ENCODE measurements at regions not wholly inside any gene's neighbourhood (a gene's known extent, or its start where the extent isn't known, plus 50 kb on each side); places are given as distances from the start of the nearest gene placed in this dataset.

DNA sequence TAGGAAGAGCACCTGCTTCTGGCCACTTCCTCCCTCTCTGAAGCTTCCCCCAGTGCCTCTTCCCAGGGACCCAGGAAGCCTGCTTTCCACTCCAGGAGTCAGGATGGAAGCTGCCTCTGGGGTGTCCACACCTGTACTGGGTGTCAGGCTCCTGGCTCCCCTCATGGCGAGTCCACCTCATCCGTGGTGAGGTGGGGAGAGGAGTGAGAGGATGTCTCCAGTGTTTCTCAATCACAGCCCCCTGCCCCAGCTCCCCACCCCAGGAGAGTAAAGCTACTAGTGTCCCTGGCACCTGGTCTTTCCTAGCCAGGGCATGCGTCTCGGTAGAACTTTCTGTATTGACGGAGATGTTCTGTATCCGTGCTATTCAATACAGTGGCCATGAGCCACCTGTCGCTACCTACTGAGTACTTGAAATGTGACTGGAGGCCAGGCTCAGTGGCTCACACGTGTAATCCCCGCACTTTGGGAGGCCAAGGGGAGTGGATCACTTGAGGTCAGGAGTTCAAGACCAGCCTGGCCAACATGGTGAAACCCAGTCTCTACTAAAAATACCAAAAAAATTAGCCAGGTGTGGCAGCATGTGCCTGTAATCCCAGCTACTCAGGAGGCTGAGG, 171.2 kb upstream of the HAAO start:
- Mint-ChIP-seq H3K9me3 (no peaks in the 10 kb centered on the region), H3K36me3 (ENCODE audit: low read depth) (no peaks in the 10 kb centered on the region), H3K27ac (no peak overlapping the region), H3K27me3 (peaks cover 39% of the 10 kb centered on the region), H3K4me3 (no peak overlapping the region), H3K4me1 (ENCODE audit: low read depth) (peaks cover 69% of the 10 kb centered on the region)
- intact Hi-C loops (cut with micrococcal nuclease), result loop anchor here (10.0 kb wide), 1 partner anchor 591 kb away; no protein-coding TSS in a partner anchor

GRCh38 chr2:42962508-42962953, 170.1 kb upstream of the HAAO start:
- intact Hi-C loops (cut with micrococcal nuclease), result loop anchor here (10.0 kb wide), 1 partner anchor 592 kb away; no protein-coding TSS in a partner anchor
- Mint-ChIP-seq H3K9me3 (no peaks in the 10 kb centered on the region), H3K4me1 (ENCODE audit: low read depth) (peaks cover 67% of the 10 kb centered on the region), H3K27me3 (peaks cover 42% of the 10 kb centered on the region), H3K36me3 (ENCODE audit: low read depth) (no peaks in the 10 kb centered on the region), H3K27ac (no peak overlapping the region), H3K4me3 (no peak overlapping the region)

DNA sequence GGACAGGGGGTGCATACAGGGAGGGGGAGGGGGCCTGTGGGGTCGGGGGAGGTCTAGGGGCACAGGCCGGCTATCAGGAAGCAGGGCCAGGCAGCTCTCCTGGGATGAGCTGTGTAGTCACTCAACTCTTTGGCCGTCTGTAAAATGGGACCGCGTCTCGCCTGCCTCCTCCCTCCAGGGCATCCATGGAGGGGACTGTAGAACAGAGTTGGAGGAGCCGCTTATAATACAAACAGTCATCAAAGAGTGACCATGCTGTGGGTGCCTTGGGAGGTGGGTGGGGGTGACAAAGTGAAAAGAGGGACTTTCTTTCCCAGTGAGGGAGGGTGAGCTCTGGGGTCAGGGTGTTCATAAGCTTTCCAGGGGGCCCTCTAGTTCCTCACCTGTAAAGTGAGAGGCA, 169.6 kb upstream of the HAAO start:
- H3K4me3 Mint-ChIP-seq, result no peak overlapping the region
- intact Hi-C loops (cut with micrococcal nuclease), result loop anchor here (10.0 kb wide), 1 partner anchor 593 kb away; no protein-coding TSS in a partner anchor

GRCh38 chr2:42961385-42961811, 169.0 kb upstream of the HAAO start:
- peaks cover 65% of the 10 kb centered on the region for H3K4me1 Mint-ChIP-seq (ENCODE audit: low read depth)
- no peak overlapping the region for H3K4me3 Mint-ChIP-seq
- no peaks in the 10 kb centered on the region for H3K9me3 Mint-ChIP-seq
- H3K27me3 Mint-ChIP-seq, result peaks cover 42% of the 10 kb centered on the region
- no peak overlapping the region for H3K27ac Mint-ChIP-seq
- H3K36me3 Mint-ChIP-seq (ENCODE audit: low read depth), result no peaks in the 10 kb centered on the region
- intact Hi-C loops (cut with micrococcal nuclease), result loop anchor here (10.0 kb wide), 1 partner anchor 593 kb away; no protein-coding TSS in a partner anchor

More for the DNA sequence above, 169.6 kb upstream of the HAAO start:
- Mint-ChIP-seq H3K27me3 (peaks cover 42% of the 10 kb centered on the region), H3K9me3 (no peaks in the 10 kb centered on the region), H3K27ac (no peak overlapping the region), H3K4me1 (ENCODE audit: low read depth) (peaks cover 63% of the 10 kb centered on the region), H3K36me3 (ENCODE audit: low read depth) (no peaks in the 10 kb centered on the region)

- H3K4me1 Mint-ChIP-seq (ENCODE audit: low read depth), result peaks cover 71% of the 10 kb centered on the region
- no peaks in the 10 kb centered on the region for H3K9me3 Mint-ChIP-seq
- intact Hi-C loops (cut with micrococcal nuclease), result loop anchor here (10.0 kb wide), 1 partner anchor 594 kb away; no protein-coding TSS in a partner anchor
- H3K27me3 Mint-ChIP-seq, result peaks cover 42% of the 10 kb centered on the region
- H3K36me3 Mint-ChIP-seq (ENCODE audit: low read depth), result no peaks in the 10 kb centered on the region
- no peak overlapping the region for H3K4me3 Mint-ChIP-seq
- no peak overlapping the region for H3K27ac Mint-ChIP-seq
These were observed 168.4 kb upstream of the HAAO start for GRCh38 chr2:42960842-42961180.

DNA sequence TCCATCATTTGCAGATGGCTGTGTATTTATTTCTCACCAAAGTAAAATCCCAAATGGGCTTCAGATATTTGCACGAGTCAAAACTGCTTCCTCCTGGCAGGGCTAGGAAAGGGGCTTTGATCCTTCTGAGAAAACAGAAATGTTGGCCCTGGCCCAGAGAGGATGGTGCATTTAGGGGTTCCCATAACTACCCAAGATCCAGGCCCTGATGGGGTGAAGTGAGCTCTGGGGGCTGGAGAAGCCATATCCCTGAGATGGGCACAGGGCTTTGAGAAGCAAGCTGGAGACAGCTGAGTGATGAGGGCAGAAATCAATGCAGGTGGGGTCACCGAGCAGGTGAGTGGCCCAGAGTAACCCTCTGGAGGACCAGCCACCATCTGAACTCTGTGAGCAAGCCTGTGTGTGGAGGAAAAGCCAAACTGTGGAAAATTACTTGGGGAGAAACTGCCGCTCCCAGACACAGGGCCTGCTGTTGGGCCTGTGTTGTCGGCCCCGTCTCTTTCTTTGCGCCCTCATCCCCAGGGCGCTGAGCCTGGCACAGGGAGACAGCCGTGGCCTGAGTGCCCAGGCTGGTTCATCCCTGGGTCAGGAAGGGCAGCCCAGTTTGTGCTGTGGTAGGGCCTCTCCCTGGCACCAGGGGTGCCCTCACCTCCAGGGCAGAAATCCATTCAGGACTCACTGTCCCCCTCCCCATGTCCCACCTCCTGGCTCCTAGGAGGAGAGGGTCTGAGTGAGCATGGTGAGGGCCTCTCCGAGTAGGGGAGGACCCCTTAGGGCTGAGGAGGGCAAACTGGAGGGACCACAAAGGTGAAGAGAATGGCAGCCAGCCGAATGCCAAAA, 167.8 kb upstream of the HAAO start:
- no peaks in the 10 kb centered on the region for H3K9me3 Mint-ChIP-seq
- H3K27me3 Mint-ChIP-seq, result peaks cover 42% of the 10 kb centered on the region
- H3K4me3 Mint-ChIP-seq, result no peak overlapping the region
- no peaks in the 10 kb centered on the region for H3K36me3 Mint-ChIP-seq (ENCODE audit: low read depth)
- no peak overlapping the region for H3K27ac Mint-ChIP-seq
- intact Hi-C loops (cut with micrococcal nuclease), result loop anchor here (10.0 kb wide), 1 partner anchor 595 kb away; no protein-coding TSS in a partner anchor
- peaks cover 70% of the 10 kb centered on the region for H3K4me1 Mint-ChIP-seq (ENCODE audit: low read depth)

GRCh38 chr2:42959234-42960001, 167.0 kb upstream of the HAAO start:
- no peaks in the 10 kb centered on the region for H3K36me3 Mint-ChIP-seq (ENCODE audit: low read depth)
- no peaks in the 10 kb centered on the region for H3K9me3 Mint-ChIP-seq
- peaks cover 42% of the 10 kb centered on the region for H3K27me3 Mint-ChIP-seq
- no peak overlapping the region for H3K27ac Mint-ChIP-seq
- H3K4me3 Mint-ChIP-seq, result no peak overlapping the region
- H3K4me1 Mint-ChIP-seq (ENCODE audit: low read depth), result peaks cover 62% of the 10 kb centered on the region
- intact Hi-C loops (cut with micrococcal nuclease), result loop anchor here (10.0 kb wide), 1 partner anchor 595 kb away; no protein-coding TSS in a partner anchor

DNA sequence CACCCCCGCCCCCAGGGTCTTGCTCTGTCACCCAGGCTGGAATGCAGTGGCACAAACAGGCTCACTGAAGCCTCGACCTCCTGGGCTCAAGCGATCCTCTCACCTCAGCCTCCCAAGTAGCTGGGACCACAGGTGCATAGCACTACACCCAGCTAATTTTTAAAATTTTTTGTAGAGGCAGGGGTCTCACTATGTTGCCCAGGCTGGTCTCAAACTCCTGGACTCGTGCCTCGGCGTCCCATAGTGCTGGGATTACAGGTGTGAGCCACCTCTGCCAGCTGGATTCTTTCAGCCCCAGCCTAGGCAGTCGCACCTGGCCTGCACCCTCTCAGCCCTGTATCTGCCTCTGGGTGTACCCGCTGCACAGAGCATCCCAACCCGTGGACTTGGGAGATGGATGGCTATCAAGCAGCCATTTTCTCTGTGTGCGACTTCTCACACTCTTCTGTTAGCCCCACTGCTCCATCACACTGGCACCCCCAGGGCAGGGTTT, 166.4 kb upstream of the HAAO start:
- Mint-ChIP-seq H3K4me1 (ENCODE audit: low read depth) (peaks cover 59% of the 10 kb centered on the region), H3K27me3 (peaks cover 42% of the 10 kb centered on the region), H3K27ac (no peak overlapping the region), H3K9me3 (no peaks in the 10 kb centered on the region), H3K36me3 (ENCODE audit: low read depth) (no peaks in the 10 kb centered on the region), H3K4me3 (no peak overlapping the region)
- intact Hi-C loops (cut with micrococcal nuclease), result no loop called here

DNA sequence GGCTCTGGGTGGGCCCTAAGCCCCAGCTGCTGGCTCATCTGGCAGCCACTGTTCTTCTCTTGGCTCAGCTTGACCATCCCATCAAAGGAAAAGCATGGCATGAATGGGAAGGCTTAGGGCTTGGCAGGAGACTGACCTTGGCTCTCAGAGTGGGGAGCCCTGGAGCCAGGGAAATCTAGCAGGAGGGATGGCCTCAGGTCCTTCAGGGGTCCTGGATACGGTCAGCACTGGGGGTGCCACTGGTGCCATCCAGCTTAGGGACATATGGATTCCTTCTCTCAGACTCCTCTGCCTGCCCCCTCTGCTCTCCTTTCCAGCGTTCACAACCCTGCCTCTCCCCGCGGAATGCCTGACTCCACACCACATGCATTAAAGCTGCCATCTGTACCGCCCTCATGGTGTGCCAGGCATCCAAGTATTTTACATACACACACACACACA, 165.5 kb upstream of the HAAO start:
- H3K36me3 Mint-ChIP-seq (ENCODE audit: low read depth), result no peaks in the 10 kb centered on the region
- intact Hi-C loops (cut with micrococcal nuclease), result no loop called here
- no peaks in the 10 kb centered on the region for H3K9me3 Mint-ChIP-seq
- H3K27ac Mint-ChIP-seq, result no peak overlapping the region
- peaks cover 39% of the 10 kb centered on the region for H3K27me3 Mint-ChIP-seq
- H3K4me3 Mint-ChIP-seq, result no peak overlapping the region
- peaks cover 56% of the 10 kb centered on the region for H3K4me1 Mint-ChIP-seq (ENCODE audit: low read depth)

DNA sequence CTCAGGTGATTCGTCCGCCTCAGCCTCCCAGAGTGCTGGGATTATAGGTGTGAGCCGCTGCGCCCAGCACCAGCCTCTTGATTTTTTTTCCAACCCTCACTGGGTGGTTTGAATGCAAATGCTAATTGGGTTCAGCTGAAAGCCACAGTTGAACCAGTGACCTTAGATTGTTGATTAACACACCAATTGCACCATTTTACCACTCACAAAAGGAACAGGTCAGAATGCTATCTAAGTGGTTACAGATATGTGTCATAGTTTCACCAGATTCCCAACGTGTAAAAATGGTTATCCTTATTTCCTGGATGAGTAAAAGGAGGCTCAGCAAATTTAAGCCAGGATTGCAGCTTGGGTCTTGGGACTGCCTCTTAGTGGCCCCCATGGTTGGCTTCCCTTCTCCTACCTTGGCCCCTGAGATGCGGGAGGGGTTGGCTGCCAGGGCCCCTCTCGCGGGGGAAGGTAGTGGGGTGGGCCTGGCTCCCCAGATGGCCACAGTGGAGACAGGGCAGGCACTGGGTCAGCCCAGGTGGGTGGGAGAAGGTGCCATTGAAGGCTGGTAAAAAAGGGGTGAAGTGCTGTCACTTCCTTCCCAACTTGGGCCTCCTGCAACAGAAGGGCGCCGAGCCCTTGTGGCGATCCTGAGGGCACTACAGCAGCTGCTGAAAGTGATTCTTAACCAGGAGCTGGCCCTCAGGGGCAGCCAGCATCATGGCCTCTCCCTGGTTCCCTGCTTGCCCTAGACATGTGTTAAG, 164.9 kb upstream of the HAAO start:
- Mint-ChIP-seq H3K36me3 (ENCODE audit: low read depth) (no peaks in the 10 kb centered on the region), H3K9me3 (no peaks in the 10 kb centered on the region), H3K27me3 (peaks cover 33% of the 10 kb centered on the region), H3K4me3 (no peak overlapping the region), H3K4me1 (ENCODE audit: low read depth) (peaks cover 50% of the 10 kb centered on the region), H3K27ac (no peak overlapping the region)
- intact Hi-C loops (cut with micrococcal nuclease), result no loop called here

- Mint-ChIP-seq H3K36me3 (ENCODE audit: low read depth) (no peaks in the 10 kb centered on the region), H3K9me3 (no peaks in the 10 kb centered on the region), H3K4me3 (no peak overlapping the region), H3K27ac (no peak overlapping the region), H3K27me3 (peaks cover 14% of the 10 kb centered on the region), H3K4me1 (ENCODE audit: low read depth) (peaks cover 28% of the 10 kb centered on the region)
- intact Hi-C loops (cut with micrococcal nuclease), result no loop called here
These were observed 162.0 kb upstream of the HAAO start for GRCh38 chr2:42954227-42954962.

GRCh38 chr2:42953216-42953615, 160.8 kb upstream of the HAAO start:
- peaks cover 7% of the 10 kb centered on the region for H3K27me3 Mint-ChIP-seq
- no peak overlapping the region for H3K4me3 Mint-ChIP-seq
- intact Hi-C loops (cut with micrococcal nuclease), result no loop called here
- peaks cover 21% of the 10 kb centered on the region for H3K4me1 Mint-ChIP-seq (ENCODE audit: low read depth)
- H3K36me3 Mint-ChIP-seq (ENCODE audit: low read depth), result no peaks in the 10 kb centered on the region
- no peaks in the 10 kb centered on the region for H3K9me3 Mint-ChIP-seq
- H3K27ac Mint-ChIP-seq, result no peak overlapping the region
